ENCODE measurements at regions not wholly inside any gene's neighbourhood (a gene's known extent, or its start where the extent isn't known, plus 50 kb on each side); places are given as distances from the start of the nearest gene placed in this dataset.
"Not testable (repeated sequence)": the region's sequence is repeated elsewhere in the genome, so short reads cannot be mapped to it uniquely, and the experiment has no call there.

DNA sequence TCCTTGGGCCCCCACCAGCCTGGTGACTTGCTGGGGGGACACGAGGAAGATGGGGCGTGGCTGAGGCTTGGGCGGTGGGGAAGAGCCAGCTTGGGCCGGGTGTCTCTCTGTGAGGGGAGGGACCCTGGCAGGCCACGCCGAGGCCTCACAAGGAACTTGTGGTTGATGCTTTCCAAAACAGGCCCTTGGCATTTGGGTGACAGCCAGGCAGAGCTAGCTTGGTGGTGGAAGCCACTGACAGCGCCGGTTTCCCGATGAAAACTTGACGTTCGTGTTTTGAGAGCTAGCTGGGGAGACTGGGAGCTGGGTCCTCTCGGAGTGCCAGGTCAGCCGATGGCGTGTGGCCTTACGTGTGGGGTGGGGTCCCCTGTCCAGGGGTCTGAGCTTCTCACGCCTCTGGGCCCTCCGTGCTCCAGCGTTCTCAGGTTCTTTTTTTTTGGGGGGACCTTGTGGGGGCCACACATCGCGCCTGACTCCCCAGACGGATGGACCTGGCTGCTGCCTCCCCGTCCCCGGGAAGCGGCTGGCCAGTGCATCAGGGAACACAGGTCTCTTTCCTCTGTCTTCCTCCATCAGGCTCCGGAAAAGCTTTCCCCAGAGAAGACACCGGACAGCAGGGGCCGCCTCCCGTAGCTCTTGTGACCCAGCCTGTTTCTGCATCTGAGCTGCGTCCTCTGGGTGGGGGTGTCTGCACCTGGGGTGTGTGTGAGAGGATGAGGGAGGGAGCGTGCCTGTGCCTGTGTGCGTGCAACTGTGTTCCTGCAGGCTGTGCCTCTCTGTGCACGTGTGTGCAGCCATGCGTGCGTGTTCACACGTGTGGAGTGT is 129.3 kb upstream of the LPCAT1 start:
- DNase-seq (ENCODE audit: low spot score) = no peak

DNA sequence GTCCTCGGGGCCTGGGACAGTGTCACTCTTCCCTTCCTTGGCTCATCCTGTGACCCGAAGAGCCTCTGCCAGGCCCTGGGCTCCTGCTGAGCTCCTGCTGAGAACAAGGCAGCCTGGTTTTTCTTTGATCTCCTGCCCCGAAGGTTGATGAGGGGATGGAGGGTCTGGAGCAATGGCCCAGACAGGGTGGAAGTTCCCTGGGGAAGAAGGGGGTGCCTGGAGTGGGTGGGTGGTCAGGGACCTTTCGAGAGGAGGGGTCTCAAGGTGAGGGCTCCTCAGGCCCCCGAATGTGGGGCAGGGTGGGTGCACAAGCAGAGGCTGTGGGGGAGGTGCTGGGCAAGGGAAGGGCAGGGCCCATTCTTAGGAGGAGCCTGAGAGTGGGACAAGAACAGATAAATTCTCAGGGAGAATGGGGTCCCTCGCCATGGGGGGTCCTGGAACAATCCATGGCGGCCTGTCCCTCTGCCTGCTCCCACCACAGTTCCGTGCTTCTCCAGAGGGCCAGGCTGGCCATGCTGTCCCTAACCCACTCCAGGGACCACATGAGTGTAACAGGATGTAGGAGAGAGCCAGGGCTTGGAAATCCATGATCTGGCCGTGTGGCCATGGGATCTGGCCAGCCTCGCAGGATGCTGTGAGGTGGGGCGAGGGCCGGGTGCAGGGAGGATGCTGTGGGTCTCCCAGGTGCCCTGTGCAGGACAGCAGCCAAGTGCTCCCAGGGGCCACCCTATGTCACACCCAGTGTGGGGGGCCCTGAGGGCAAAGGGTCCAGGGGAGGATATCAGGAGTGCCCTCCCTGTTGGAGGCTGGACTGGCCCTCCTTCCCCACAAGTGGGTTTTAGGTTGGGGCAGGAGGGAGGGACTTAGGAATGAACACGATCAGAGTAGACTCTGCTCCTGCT is 128.5 kb upstream of the LPCAT1 start:
- no peak for DNase-seq (ENCODE audit: low spot score)

DNA sequence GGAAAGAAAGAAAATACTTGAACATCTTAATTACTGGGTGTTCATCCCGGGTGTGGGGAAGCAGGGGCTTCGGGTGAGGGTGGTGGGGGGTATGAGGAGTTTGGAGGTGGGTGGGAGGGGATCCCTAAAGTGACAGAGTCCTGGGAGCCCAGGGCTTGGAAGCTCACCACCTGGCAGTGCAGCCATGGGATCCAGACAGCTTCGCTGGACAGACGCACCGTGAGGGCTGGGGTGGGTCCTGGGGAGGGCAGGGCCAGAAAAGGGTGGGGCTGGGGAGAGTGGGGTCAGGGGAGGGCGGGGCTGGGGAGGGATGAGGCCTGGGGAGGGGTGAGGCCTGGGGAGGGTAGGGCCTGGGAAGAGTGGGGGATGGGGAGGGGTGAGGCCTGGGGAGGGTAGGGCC is 127.5 kb upstream of the LPCAT1 start:
- DNase-seq (ENCODE audit: low spot score) = no peak

DNA sequence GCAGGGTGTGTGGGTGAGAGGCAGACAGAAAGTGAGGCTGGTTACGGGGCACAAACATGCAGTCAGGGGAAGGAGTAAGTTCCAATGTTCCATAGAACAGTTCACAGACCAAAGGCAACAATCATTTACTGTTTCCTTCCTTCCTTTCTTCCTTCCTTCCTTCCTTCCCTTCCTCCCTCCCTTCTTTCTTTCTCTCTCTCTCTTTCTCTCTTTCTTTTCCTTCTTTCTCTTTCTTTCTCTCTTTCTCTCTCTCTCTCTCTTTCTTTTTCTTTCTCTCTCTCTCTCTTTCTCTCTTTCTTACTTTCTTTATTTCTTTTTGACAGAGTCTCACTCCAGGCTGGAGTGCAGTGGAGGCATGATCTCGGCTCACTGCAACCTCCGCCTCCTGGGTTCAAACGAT is 125.8 kb upstream of the LPCAT1 start:
- DNase-seq (ENCODE audit: low spot score) = no peak

DNA sequence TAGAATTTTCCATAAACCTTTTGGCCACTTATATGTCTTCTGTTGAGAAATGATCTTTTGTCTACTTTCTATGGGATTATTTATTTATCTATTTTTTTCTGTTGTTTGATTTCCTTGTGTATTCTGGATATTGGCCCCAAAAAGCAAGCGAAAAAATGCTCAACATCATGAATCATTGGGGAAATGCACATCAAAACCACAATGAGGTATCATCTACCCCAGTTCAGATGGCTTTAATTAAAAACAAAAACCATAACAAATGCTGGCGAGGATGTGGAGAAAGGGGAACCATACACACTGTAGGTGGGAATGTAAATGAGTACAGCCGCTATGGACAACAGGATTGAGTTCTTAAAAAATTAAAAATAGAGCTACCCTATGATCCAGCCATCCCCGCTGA is 125.0 kb upstream of the LPCAT1 start:
- DNase-seq (ENCODE audit: low spot score) = no peak

DNA sequence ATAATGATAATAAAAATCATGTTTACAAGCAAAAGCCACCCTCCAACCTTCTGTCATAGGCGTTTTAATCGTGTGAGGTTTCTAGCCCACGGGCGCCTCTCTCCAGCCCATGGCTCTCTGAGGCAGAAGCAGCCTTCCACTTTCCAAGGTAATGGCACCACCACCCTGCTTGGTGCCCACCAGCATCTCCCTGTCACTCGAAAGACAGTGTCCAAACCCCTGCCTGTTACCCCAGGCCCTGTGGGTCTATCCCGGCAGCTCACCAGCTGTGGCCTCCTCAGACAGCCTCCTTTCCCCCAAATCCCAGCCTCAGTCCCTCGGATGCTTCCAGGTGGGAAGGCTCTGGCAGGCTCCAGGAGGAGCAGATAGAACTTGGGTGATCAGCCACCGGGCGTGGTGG is 123.8 kb upstream of the LPCAT1 start:
- DNase-seq (ENCODE audit: low spot score) = no peak

DNA sequence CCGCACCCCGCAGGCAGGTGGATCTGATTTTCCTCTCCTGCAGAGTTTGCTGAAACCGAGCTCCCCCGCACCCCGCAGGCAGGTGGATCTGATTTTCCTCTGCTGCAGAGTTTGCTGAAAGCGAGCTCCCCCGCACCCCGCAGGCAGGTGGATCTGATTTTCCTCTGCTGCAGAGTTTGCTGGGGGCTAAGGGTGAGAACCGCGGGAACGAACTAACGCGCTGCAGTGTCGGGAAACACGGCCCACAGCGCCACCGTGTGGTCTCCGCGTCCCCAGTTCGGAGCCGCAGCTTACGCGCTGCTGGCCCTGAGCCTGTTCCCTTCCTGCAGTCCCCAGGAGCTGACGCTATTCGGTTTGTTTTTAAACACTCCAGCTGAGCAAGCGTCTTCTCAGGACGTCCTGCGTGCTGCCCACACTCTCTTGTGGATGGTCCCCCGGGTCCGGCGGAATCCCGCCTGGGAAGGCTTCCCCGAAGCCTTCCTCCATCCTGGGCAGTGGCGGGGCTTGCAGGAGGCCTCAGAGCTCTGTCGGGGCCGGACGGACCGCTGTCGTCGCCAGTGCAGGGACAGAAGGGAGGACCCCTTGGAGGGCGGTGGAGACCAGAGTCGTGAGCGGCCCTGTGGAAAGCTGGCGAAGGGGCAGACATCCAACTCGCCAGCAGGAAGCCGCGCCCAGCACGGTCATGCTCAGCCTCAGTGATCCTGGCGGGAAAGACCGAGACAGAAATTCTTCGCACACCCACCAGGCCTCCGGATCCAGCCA is 121.2 kb upstream of the LPCAT1 start:
- peak; percentile 82 for DNase-seq (ENCODE audit: low spot score)

DNA sequence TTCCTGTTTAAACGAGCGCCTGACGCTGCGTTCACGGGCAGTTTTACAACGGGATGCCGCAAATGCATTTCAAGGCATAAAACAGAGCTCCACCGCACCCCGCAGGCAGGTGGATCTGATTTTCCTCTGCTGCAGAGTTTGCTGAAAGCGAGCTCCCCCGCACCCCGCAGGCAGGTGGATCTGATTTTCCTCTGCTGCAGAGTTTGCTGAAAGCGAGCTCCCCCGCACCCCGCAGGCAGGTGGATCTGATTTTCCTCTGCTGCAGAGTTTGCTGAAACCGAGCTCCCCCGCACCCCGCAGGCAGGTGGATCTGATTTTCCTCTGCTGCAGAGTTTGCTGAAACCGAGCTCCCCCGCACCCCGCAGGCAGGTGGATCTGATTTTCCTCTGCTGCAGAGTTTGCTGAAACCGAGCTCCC is 120.6 kb upstream of the LPCAT1 start:
- not testable (repeated sequence) for DNase-seq (ENCODE audit: low spot score)

DNA sequence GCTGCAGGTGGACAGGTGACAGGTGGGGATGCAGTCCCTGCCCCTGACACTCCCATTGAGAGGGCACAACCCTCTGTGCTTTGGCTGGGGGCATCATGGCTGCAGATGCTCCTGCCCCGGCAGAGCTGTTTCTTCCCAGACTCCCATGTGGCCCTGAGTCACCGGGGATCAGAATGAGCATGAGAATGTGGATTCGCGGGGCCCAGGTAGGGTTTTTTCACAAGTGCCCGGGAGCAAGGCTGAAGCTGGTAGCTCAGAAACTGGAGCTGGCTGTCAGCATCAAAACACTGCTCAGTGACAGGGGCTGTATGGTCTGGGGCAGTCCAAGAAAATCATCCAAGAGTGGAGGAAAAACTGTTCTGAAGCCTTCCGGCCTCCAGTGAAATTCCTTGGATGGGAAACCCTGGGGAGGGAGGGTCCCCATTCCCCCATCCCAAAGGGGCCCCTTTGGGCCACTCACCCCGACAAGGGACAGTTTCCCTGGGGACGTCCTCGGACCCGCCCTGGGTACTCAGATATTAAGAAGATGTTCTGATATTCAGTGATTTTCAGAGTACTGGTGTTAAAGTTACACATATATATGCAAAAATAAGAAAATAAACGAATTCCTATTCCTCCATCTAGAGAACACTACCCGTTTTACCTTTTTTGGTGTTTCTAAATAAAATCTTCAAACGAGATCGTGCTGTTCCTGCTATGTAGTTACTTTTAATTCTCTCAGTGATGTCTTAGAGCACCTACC is 120.1 kb upstream of the LPCAT1 start:
- peak; percentile 9 for DNase-seq (ENCODE audit: low spot score)

DNA sequence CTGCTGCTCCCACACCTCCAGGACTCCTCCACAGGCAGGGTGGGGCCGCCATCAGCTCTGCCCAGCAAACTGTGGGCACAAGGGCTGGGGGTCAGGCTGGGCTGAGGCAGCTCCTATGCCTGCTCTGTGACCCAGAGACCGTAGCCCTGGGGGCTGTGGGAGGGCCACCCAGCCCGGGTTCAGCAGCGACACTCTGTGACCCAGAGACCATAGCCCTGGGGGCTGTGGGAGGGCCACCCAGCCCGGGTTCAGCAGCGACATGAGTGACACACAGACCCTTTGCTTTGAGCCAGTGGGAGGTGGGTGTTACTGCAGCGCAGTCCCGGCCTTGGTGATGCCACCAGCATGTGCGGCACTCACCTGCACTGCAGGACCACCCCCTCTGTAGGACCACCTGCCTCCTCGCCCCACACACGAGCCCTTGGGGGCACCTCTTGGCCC is 118.9 kb upstream of the LPCAT1 start:
- DNase-seq (ENCODE audit: low spot score) = no peak

DNA sequence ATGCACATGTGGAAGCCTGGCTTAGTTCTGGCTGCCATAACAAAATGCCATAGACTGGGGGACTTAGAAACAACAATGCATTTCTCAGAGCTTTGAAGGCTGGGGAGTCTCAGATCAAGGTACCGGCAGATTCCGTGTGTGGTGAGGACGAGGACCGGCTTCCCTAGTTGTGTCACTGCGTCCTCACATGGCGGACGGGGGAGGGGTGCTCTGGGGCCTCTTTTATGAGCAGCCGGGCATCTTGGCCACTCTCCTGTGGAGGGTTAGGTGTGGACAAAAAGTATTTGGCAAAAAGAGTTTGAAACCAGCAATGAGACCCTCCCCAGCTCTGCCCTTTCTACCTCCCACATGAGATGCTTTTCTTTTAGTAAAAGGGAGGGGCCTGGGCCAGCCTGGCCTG is 118.5 kb upstream of the LPCAT1 start:
- no peak for DNase-seq (ENCODE audit: low spot score)

DNA sequence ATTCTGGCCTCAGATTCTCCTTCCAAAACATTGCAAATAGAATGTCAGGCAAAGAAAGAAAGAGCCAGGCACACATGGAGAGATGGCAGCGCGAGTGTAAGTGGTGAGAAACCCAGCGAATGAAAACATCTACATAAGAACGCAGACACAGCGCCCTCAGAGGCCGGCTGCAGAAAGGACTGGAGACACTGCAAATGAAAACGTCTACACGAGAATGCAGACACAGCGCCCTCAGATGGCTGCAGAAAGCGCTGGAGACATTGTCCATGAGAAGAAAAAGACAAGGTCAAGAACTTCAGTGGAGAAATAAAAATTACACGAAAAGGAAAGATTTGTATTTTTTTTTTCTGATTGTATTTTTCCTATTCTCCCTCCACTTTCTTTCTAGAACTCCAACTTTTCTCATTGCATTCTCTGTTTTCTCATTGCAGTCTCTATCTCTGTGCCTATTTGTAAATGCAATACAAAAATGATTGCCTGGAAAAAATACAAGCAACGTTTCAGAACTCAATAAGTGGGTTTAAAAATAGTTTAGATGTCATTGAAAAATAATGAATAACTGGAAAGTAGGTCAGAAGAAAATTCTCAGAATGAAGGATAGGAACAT is 117.9 kb upstream of the LPCAT1 start:
- peak; percentile 76 for DNase-seq (ENCODE audit: low spot score)

DNA sequence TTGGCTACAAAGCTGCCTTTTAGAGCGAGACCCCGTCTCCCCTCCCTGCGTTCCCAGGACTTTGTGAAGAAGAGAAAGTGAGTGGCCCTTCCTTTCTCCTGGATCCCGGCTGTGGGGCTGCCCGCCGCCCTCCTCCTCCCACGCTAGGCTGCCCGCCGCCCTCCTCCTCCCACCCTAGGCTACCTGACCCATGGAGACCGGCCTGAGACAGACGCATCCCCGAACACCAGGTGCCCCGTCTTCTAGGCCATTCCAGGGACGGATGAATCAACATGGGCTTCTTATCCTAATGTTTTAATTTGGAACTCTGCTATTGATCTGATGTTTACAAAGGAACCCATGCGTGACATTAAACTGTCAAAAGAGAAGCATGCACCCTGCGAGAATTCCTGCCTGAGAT is 117.3 kb upstream of the LPCAT1 start:
- DNase-seq (ENCODE audit: low spot score) = no peak

DNA sequence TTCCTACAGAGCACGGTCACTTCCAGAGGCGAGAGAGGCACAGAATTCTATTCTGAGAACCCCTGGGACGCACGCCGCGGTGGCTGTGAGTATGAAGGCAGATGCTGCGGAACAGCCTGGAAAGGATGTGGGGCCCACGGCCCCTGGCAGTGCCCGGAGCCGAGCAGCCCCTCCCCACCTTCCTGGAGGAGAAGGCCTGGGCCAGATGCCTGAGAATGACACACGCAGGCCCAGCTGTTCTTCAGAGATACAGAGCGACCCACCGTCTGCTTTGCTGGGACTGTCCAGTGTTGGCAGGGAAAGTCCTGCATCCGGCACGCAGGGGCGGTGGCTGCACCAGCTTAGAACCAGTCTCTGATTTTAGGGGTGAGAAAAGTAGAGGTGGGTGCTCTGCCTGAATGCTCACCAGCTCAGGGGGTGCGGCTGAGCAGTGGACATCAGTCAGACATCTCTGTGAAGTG is 116.7 kb upstream of the LPCAT1 start:
- no peak for DNase-seq (ENCODE audit: low spot score)

DNA sequence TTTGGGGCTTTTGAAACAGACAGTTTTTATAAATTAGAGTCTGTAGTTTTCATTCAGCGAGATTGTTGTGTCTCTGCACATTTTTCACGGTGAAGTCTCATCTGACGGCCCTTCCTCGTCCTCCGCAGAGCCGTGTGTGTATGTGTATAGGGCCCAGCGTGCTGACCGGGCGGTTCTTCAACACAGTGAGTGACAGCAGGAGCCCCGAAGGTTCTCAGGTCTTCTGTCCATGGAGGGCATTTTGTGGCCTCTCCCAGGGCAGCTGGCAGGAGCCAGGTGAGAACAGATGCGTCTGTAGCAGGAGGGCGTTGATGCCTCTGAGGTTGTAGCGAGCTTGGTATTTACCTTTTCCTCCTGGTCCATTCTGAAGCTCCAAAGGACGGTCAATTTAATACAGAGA is 116.0 kb upstream of the LPCAT1 start:
- DNase-seq (ENCODE audit: low spot score) = no peak

DNA sequence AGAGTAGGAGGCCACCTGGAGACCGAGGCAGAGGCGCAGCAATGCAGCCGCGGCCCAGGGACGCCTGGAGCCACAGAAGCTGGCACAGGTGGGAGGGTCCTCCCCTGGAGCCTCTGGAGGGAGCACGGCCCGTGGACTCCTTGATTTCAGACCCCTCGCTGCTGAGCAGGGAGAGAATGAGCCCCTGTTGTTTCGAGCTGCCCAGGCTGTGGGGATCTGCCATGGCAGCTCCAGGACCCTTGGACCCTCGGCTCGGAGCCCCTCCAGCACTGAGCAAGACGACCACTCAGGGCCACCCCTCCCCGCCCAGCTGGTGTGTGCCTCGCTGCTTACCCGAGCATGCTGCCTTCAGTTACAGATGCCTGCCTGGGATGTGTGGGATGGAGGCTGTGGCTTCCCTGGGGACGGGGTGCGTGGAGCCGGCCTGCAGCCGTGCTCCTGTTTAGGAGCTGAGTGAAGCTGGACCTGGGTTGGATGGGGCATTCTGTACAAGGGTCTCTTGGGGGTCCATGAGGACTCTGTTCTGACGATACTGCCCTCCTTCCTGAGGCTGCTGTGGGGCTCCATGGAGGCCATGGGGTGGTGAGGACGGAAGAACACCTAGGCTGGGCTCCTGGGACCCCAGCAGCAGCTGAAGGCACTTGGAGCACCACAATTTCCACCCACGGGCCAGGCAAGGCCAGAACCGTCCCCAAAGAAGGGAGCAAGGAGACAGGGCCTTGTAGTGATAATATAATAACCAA is 115.1 kb upstream of the LPCAT1 start:
- DNase-seq (ENCODE audit: low spot score) = no peak

DNA sequence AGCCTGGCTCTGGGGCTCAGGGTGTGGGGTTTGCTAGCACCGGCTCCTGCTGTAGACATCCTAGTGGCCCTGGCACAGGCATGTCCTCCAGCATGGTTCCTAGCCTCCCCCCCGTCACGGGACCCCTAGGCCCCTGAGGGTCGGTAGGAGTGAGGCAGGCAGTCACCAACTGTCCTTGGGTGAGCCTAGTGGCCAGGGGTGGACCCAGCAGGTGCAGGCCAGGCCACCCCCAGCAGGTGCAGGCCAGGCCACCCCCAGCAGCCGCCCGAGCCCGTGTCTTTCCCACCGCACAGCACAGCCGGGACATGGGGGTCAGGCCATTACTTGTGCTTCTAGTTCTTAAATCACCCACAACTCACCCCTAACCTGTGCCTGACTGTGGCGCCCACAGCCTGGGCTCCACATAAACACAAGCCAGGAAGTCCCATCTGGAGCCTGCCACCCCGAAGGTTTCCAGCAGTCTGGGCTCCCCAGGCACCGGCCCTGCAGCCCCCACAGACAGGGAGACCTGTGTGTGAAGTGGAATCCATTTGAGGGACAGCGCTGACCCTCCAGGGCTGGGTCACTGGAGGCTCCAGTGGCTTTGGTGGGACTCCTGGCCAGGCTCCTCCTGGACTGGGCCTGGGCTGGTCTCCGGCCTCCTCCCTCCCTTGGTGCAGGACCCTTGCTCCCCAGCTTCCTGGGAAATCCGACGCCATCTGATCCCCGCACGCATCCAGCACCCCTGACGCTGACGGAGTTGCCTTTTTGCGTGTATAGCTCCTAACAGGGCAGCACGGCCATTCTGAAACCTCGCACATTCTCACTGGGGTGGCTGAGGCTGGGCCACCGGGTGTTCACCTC is 114.1 kb upstream of the LPCAT1 start:
- DNase-seq (ENCODE audit: low spot score) = no peak

DNA sequence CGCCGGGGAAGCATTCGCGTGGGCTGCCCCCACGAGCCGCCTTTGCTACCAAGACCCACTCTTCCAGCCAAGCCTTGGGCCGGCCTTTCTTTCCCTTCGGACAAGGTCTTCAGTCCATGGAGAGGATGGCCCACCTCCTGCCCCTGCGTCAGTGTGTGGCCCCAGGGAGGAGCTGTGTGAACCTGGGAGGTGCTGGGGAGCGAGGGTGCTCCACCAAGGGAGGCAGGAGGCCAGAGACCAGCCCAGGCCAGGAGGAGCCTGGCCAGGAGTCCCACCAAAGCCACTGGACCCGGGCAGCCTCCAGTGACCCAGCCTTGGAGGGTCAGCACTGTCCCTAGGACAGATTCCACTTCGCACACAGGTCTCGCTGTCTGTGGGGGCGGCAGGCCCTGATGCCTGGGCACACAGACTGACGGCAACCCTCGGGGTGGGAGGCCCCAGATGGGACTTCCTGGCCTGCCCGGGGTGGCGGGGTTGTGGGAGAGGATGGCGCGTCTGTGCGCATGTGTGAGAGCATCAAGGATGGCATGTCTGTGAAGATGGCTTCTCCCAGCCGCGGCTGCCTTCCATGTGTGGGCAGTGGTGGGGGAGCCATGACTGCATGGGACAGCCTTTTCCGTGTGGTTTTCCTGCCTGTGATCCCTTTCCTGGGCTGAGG is 113.3 kb upstream of the LPCAT1 start:
- no peak for DNase-seq (ENCODE audit: low spot score)

DNA sequence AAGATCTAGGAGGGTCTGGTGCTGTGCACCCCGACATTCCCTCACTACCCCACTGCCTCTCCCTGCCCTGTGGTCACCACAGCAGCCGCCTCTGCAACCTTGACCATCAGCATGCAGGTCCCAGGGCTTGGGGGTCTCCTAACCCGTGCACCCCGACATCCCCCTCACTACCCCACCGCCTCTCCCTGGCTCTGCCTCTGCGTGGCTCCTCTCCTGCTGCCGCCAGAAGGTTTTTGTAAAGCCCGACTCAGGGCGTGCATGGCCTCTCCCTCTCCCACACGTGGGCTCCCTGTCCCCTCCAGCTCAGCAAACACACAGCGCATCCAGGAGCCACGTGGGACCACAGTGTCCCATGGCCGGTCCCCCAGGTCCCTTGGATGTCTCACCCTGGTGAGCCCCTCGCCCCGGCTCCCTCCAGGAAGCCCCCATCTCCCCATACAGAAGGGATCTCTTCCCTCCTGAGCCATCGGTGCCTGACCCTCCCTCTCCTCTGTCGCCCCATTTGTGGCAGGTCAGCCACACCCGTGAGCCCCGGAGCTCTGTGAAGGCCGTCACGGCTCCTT is 112.5 kb upstream of the LPCAT1 start:
- not testable (repeated sequence) for DNase-seq (ENCODE audit: low spot score)

All from RKO (cell line).